Peyer's patch (tissue), 4 donors: ENCODE measurements at regions not wholly inside any gene's neighbourhood (a gene's known extent, or its start where the extent isn't known, plus 50 kb on each side); places are given as distances from the start of the nearest gene placed in this dataset.

ENCODE experiments used
- CTCF ChIP-seq, 6 experiments: fragments of 450-650 bp in 4 of 6; fragments of 200-600 bp in 2 of 6; sonication (generic) in 1 of 6; IDR thresholded peaks; one replicate each; pipeline ENCODE4 v1.5.1; 2017 to 2019; ENCODE audit warnings: antibody characterized with exemption in 6 of 6, mild to moderate bottlenecking in 3 of 6, moderate library complexity in 1 of 6
- POLR2A ChIP-seq, 2 donors: fragments of 450-650 bp; IDR thresholded peaks; one replicate each; pipeline ENCODE4 v1.5.1; 2017; ENCODE audit warnings: antibody characterized with exemption in 2 of 2, mild to moderate bottlenecking in 2 of 2, moderate library complexity in 2 of 2

GRCh38 chr5:68964679-68965078 is 129.1 kb upstream of the SLC30A5 start:
- no peak for TF ChIP-seq CTCF (IDR thresholded peaks at IDR 0.05)
- no peak for TF ChIP-seq POLR2A (IDR thresholded peaks at IDR 0.05)
